ENCODE measurements at regions not wholly inside any gene's neighbourhood (a gene's known extent, or its start where the extent isn't known, plus 50 kb on each side); places are given as distances from the start of the nearest gene placed in this dataset.

DNA sequence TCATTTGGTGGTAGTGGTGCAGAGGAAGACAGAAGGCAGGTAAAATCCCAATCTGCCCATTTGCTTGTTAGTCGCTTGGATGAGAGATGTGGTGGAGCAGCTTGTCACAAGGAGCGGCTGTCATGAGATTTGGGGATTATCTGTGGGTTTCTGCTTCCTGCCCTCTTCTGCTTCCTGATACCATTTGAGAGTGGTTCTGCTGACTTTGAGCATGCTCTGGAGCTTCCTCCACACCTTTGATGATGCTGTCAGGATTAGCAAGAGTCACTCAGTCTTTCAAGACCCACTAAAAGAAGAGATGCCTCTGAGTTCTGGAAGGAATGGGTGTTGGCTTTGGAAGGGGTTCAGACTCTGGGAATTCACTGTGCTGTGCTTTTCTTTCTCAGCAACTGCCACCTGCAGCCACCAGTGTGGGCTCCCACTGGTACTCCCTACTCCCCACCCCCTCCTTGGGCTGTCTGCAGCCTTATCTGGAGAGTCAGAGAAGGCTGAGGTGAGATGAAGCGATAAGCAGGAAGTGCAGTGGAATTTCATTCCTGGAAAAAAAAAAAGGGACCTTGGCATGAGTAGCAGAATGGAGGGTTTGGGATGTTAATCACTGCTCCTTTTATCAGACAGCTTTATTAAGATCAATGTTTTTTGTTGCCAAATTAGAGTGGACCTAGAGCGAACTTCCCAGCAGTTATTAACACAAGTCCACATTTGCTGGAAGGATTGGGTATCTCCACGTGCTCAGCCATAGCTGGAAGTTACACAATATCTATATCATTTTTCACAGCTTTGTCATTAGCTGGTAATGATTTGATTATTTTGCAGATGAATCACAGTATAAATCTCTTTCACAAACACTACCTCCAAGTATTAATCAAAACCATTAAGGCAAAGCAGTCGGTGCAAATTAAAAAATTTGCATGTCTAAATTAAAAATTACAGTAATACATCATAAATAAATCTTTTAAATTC is 233.0 kb upstream of the SATB1 start:
- no peak overlapping the region for H3K27ac ChIP-seq (ENCODE audit: low read depth, low read length, poor library complexity, severe bottlenecking)
- POLR2A ChIA-PET (ENCODE audit: low non-redundant PET), result no interaction called here
- no peak for TF ChIP-seq EZH2 (IDR thresholded peaks at IDR 0.05; ENCODE audit: borderline replicate concordance, low read depth, low read length, poor library complexity, severe bottlenecking)
- TF ChIP-seq, protein P1, sequence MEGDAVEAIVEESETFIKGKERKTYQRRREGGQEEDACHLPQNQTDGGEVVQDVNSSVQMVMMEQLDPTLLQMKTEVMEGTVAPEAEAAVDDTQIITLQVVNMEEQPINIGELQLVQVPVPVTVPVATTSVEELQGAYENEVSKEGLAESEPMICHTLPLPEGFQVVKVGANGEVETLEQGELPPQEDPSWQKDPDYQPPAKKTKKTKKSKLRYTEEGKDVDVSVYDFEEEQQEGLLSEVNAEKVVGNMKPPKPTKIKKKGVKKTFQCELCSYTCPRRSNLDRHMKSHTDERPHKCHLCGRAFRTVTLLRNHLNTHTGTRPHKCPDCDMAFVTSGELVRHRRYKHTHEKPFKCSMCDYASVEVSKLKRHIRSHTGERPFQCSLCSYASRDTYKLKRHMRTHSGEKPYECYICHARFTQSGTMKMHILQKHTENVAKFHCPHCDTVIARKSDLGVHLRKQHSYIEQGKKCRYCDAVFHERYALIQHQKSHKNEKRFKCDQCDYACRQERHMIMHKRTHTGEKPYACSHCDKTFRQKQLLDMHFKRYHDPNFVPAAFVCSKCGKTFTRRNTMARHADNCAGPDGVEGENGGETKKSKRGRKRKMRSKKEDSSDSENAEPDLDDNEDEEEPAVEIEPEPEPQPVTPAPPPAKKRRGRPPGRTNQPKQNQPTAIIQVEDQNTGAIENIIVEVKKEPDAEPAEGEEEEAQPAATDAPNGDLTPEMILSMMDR (conservative IDR thresholded peaks at IDR 0.05; ENCODE audit: low read depth, low read length), result no peak
- no peak for DNase-seq (ENCODE audit: low spot score)
- H3K9me3 ChIP-seq (ENCODE audit: low read depth, low read length, poor library complexity, severe bottlenecking), result no peaks in the 10 kb centered on the region
- no peak overlapping the region for H3K4me3 ChIP-seq (ENCODE audit: low read depth, low read length, poor library complexity, severe bottlenecking)
- no peaks in the 10 kb centered on the region for H3K36me3 ChIP-seq (ENCODE audit: insufficient read depth, low read length, poor library complexity, severe bottlenecking)
- intact Hi-C loops (cut with micrococcal nuclease; ENCODE audit: unreplicated experiment), result no loop called here
- CTCF ChIA-PET, result no interaction called here
- no peaks in the 10 kb centered on the region for H3K27me3 ChIP-seq (replicated peaks; ENCODE audit: insufficient read depth, low read depth, low read length, poor library complexity)
- BruUV-seq (replicated peaks), result no TSS peak
- H3K4me1 ChIP-seq (ENCODE audit: insufficient read depth, low read length, poor library complexity, severe bottlenecking), result no peaks in the 10 kb centered on the region

DNA sequence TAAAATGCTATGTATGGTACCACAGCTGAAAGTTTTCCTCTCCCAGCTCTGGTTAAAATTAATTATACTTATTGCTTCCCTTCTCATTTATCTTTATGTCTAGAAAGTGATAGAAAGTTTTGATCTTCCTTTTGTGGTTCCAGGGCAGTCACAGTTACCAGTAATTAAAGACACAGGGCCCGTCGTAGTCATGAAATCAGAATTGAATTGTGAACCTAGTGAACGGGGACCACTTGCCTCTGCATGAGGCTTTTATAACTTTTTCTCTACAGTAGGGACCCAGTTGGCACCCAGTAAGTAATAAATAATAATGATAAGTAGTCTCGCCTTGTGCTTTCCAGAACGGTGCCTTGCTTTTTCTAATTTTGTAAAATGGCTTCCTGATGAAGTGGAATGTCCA is 231.7 kb upstream of the SATB1 start:
- TF ChIP-seq EZH2 (IDR thresholded peaks at IDR 0.05; ENCODE audit: borderline replicate concordance, low read depth, low read length, poor library complexity, severe bottlenecking), result no peak
- TF ChIP-seq, protein P1 (conservative IDR thresholded peaks at IDR 0.05; ENCODE audit: low read depth, low read length), result no peak
- Histone ChIP-seq H3K4me3 (ENCODE audit: low read depth, low read length, poor library complexity, severe bottlenecking) (no peak overlapping the region), H3K4me1 (ENCODE audit: insufficient read depth, low read length, poor library complexity, severe bottlenecking) (no peaks in the 10 kb centered on the region), H3K27ac (ENCODE audit: low read depth, low read length, poor library complexity, severe bottlenecking) (no peak overlapping the region), H3K27me3 (replicated peaks; ENCODE audit: insufficient read depth, low read depth, low read length, poor library complexity) (no peaks in the 10 kb centered on the region), H3K36me3 (ENCODE audit: insufficient read depth, low read length, poor library complexity, severe bottlenecking) (no peaks in the 10 kb centered on the region), H3K9me3 (ENCODE audit: low read depth, low read length, poor library complexity, severe bottlenecking) (no peaks in the 10 kb centered on the region)
- no TSS peak for BruUV-seq (replicated peaks)
- no peak for DNase-seq (ENCODE audit: low spot score)
- POLR2A ChIA-PET (ENCODE audit: low non-redundant PET), result no interaction called here
- intact Hi-C loops (cut with micrococcal nuclease; ENCODE audit: unreplicated experiment), result no loop called here
- CTCF ChIA-PET, result no interaction called here

DNA sequence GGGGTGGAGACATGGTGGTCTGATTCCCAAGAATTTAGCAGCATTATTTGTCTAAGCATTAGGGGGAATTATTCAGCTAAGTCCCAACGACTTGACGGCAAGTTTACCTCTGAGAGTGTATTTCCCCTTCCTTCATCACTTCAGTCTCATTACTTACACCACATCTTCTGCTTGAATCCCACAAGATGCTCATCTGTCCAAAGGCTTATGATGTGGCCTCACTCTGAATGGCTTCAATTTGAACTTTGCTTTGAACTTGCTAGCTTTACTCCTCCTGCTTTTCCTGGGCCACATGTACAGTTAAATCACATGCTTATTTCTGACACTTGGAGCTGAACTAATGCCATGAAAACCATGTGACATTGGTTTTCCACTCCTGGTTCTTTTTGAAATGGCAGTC is 231.3 kb upstream of the SATB1 start:
- DNase-seq (ENCODE audit: low spot score), result no peak
- Histone ChIP-seq H3K36me3 (ENCODE audit: insufficient read depth, low read length, poor library complexity, severe bottlenecking) (no peaks in the 10 kb centered on the region), H3K4me1 (ENCODE audit: insufficient read depth, low read length, poor library complexity, severe bottlenecking) (no peaks in the 10 kb centered on the region), H3K27ac (ENCODE audit: low read depth, low read length, poor library complexity, severe bottlenecking) (no peak overlapping the region), H3K4me3 (ENCODE audit: low read depth, low read length, poor library complexity, severe bottlenecking) (no peak overlapping the region), H3K27me3 (replicated peaks; ENCODE audit: insufficient read depth, low read depth, low read length, poor library complexity) (no peaks in the 10 kb centered on the region), H3K9me3 (ENCODE audit: low read depth, low read length, poor library complexity, severe bottlenecking) (no peaks in the 10 kb centered on the region)
- BruUV-seq (replicated peaks), result no TSS peak
- no peak for TF ChIP-seq EZH2 (IDR thresholded peaks at IDR 0.05; ENCODE audit: borderline replicate concordance, low read depth, low read length, poor library complexity, severe bottlenecking)
- TF ChIP-seq, protein P1 (conservative IDR thresholded peaks at IDR 0.05; ENCODE audit: low read depth, low read length), result no peak
- CTCF ChIA-PET, result no interaction called here
- POLR2A ChIA-PET (ENCODE audit: low non-redundant PET), result no interaction called here
- intact Hi-C loops (cut with micrococcal nuclease; ENCODE audit: unreplicated experiment), result no loop called here
